Stomach (tissue), 8 donors: ENCODE measurements at regions not wholly inside any gene's neighbourhood (a gene's known extent, or its start where the extent isn't known, plus 50 kb on each side); places are given as distances from the start of the nearest gene placed in this dataset.

Experiments
- DNase-seq, 2 donors: peaks; one replicate each; pipeline versions ENCODE4 v3.0.0 to v3.0.0-alpha.2; 2013 to 2019
- H3K27ac ChIP-seq, 5 donors: fragments of 200-600 bp in 4 of 5; sonication (generic) in 4 of 5; one replicate each; pipeline ENCODE4 v1.5.1; 2013 to 2019; ENCODE audit warnings: mild to moderate bottlenecking in 1 of 5, moderate library complexity in 1 of 5
- H3K27me3 ChIP-seq, 3 donors: fragments of 200-600 bp; sonication (generic); one replicate each; pipeline ENCODE4 v1.5.1; 2017 to 2019; ENCODE audit warnings: mixed run types in 1 of 3
- H3K36me3 ChIP-seq, 4 donors: fragments of 200-600 bp; sonication (generic); 1 replicate in 3 of 4; 2 replicates in 1 of 4; pipeline ENCODE4 v1.5.1; 2016 to 2019
- H3K4me1 ChIP-seq, 4 donors: fragments of 200-600 bp; sonication (generic); one replicate each; pipeline ENCODE4 v1.5.1; 2016 to 2019
- H3K4me3 ChIP-seq, 4 donors: fragments of 200-600 bp; sonication (generic) in 3 of 4; one replicate each; pipeline ENCODE4 v1.5.1; 2016 to 2019; ENCODE audit warnings: mild to moderate bottlenecking in 1 of 4
- H3K9me3 ChIP-seq, 4 donors: fragments of 200-600 bp; sonication (generic); one replicate each; pipeline ENCODE4 v1.5.1; 2016 to 2019
- EP300 ChIP-seq: sonication (generic); formaldehyde crosslinking; IDR thresholded peaks from one replicate; pipeline ENCODE4 v1.6.1; 2017; ENCODE audit warnings: antibody characterized with exemption
- POLR2A ChIP-seq, 4 donors: fragments of 450-650 bp; IDR thresholded peaks; one replicate each; pipeline ENCODE4 v1.6.1; 2016; ENCODE audit warnings: antibody characterized with exemption in 4 of 4, control low read depth in 2 of 4, mild to moderate bottlenecking in 1 of 4, moderate library complexity in 1 of 4
- POLR2AphosphoS5 ChIP-seq, 3 donors: sonication (generic); formaldehyde crosslinking; IDR thresholded peaks; one replicate each; pipeline ENCODE4 v1.6.1; 2016; ENCODE audit warnings: antibody characterized with exemption in 3 of 3
- WGBS, 5 donors: extraction: QIAGEN DNeasy Blood & Tissue Kit in 3 of 5; methylation state at CpG; one replicate each; pipeline versions ENCODE4 v1.1.5 to v1.1.7; 2013 to 2018; 5-methylcytosine and 5-hydroxymethylcytosine counted together
- intact Hi-C: fragments of 100-400 bp; cut with DNase I; formaldehyde crosslinking; loops from one replicate; pipeline ENCODE4 v1.15.1; 2023; ENCODE audit warnings: low total_unique reads
- TF ChIP-seq, protein P1 (sequence below), 7 experiments: fragments of 450-650 bp in 4 of 7; fragments of 200-600 bp in 3 of 7; sonication (generic) in 3 of 7; IDR thresholded peaks; one replicate each; pipeline ENCODE4 v1.5.1; 2016 to 2019; ENCODE audit warnings: antibody characterized with exemption in 7 of 7, control low read depth in 2 of 7, mild to moderate bottlenecking in 1 of 7
- donor health status: healthy with polysubstance abuse.
- donor health status: Bipolar disorder and iron deficiency.
- donor health status: healthy.

DNA sequence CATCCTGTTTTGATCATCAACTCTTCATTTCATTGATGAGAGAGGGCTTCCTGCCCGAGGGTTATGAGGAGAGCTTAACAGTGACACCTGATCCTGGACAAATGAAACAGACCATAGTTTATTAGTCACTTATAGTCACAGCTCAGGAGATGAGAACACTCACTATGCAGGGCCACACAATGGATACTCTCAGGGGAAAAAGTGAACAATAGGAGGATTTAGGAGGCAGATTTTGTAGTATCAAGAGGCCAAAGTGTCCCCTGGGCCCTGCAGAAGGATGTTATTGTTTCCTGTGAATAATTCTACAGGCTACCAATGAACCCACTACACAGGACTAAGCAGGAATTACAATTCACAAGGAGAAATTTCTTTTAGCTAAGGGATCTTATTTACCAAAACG is 772.8 kb upstream of the MAN1A1 start:
- Histone ChIP-seq H3K27ac (no peak overlapping the region), H3K9me3 (no peaks in the 10 kb centered on the region), H3K4me3 (no peak overlapping the region), H3K27me3 (no peaks in the 10 kb centered on the region), H3K4me1 (no peaks in the 10 kb centered on the region), H3K36me3 (no peaks in the 10 kb centered on the region)
- TF ChIP-seq POLR2A (IDR thresholded peaks at IDR 0.05) (no peak), EP300 (no peak), POLR2AphosphoS5 (IDR thresholded peaks at IDR 0.05) (no peak)
- TF ChIP-seq, protein P1, sequence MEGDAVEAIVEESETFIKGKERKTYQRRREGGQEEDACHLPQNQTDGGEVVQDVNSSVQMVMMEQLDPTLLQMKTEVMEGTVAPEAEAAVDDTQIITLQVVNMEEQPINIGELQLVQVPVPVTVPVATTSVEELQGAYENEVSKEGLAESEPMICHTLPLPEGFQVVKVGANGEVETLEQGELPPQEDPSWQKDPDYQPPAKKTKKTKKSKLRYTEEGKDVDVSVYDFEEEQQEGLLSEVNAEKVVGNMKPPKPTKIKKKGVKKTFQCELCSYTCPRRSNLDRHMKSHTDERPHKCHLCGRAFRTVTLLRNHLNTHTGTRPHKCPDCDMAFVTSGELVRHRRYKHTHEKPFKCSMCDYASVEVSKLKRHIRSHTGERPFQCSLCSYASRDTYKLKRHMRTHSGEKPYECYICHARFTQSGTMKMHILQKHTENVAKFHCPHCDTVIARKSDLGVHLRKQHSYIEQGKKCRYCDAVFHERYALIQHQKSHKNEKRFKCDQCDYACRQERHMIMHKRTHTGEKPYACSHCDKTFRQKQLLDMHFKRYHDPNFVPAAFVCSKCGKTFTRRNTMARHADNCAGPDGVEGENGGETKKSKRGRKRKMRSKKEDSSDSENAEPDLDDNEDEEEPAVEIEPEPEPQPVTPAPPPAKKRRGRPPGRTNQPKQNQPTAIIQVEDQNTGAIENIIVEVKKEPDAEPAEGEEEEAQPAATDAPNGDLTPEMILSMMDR (IDR thresholded peaks at IDR 0.05) = no peak
- 39 to 82% (median 70%) methylated on average over 2 of the region's 2 CpGs for WGBS, 5 donors
- DNase-seq = no peak
- intact Hi-C loops = no loop called here

DNA sequence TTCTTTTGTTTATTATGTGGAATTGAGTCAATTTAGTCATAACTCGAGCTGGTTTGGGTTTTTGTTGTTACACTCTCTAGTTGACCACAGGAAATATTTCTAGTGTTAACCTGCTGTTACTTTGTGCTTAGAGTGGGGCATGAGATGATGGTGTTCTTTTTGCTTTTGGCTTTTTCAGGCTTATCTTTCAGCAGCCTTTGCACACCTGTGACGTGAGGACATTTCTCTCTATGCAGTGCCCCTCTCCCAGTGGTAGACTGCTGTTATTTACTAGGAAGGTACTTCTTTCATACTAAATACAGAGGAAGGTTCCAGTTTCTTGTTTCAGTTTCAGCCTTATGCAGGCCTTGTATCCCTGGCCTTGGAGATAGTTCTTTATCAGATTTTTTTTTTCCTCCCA is 766.8 kb upstream of the MAN1A1 start:
- TF ChIP-seq, protein P1 (IDR thresholded peaks at IDR 0.05) = no peak
- no peak for TF ChIP-seq POLR2AphosphoS5 (IDR thresholded peaks at IDR 0.05)
- no peak for TF ChIP-seq POLR2A (IDR thresholded peaks at IDR 0.05)
- TF ChIP-seq EP300 = no peak
- Histone ChIP-seq H3K27ac (no peak overlapping the region), H3K36me3 (no peaks in the 10 kb centered on the region), H3K27me3 (no peaks in the 10 kb centered on the region), H3K4me1 (no peaks in the 10 kb centered on the region), H3K4me3 (no peak overlapping the region), H3K9me3 (no peaks in the 10 kb centered on the region)
- no peak for DNase-seq
- WGBS, 5 donors = 42 to 64% (median 61%) methylated on average over 2 of the region's 2 CpGs
- intact Hi-C loops = no loop called here

DNA sequence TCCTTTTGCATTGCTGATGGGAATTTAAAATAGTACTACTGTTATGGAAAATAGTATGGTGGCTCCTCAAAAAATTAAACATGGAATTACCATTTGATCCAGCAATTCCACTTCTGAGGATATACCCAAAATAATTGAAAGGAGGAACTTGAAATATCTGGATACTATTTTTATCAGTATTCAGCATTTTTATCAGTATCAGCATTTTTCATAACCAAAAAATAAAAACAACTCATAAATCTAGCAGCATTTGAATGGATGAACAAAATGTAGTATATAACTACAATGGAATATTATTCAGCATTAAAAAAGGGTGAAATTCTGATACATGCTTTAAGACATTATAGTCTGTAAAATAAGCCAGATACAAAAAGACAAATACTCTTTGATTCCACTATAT is 763.4 kb upstream of the MAN1A1 start:
- TF ChIP-seq, protein P1 (IDR thresholded peaks at IDR 0.05) = no peak
- TF ChIP-seq EP300 (no peak), POLR2AphosphoS5 (IDR thresholded peaks at IDR 0.05) (no peak), POLR2A (IDR thresholded peaks at IDR 0.05) (no peak)
- H3K4me3 ChIP-seq = no peak overlapping the region
- no peak for DNase-seq
- H3K4me1 ChIP-seq = no peaks in the 10 kb centered on the region
- H3K9me3 ChIP-seq = no peaks in the 10 kb centered on the region
- H3K27me3 ChIP-seq = no peaks in the 10 kb centered on the region
- no peaks in the 10 kb centered on the region for H3K36me3 ChIP-seq
- intact Hi-C loops = no loop called here
- H3K27ac ChIP-seq = no peak overlapping the region

DNA sequence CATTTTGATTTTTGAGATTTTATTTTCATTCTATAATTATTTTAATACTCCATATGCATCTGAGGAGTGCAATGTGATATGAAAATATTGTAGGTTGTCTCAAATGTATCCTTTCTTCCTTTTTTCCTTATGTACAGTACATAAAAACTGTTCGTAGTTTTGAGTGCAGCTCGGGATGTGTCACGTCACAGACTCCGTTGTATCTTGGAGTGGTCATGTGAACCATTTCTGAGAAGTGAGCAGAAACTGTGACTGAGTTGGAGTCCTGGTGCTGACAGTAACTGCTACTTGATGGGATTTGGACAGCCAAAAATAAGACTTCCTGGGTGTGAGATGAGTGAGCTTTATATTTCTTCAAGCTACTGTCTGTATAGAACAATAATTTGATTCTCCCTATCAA is 761.4 kb upstream of the MAN1A1 start:
- intact Hi-C loops = no loop called here
- TF ChIP-seq POLR2AphosphoS5 (IDR thresholded peaks at IDR 0.05) (no peak), POLR2A (IDR thresholded peaks at IDR 0.05) (no peak), EP300 (no peak)
- TF ChIP-seq, protein P1 (IDR thresholded peaks at IDR 0.05) = no peak
- no peak for DNase-seq
- Histone ChIP-seq H3K4me1 (no peaks in the 10 kb centered on the region), H3K4me3 (no peak overlapping the region), H3K27ac (no peak overlapping the region), H3K9me3 (no peaks in the 10 kb centered on the region), H3K36me3 (no peaks in the 10 kb centered on the region), H3K27me3 (no peaks in the 10 kb centered on the region)
- 83 to 98% (median 88%) methylated on average over 4 of the region's 4 CpGs for WGBS, 5 donors
